DLD1 (cell line): ENCODE measurements at regions not wholly inside any gene's neighbourhood (a gene's known extent, or its start where the extent isn't known, plus 50 kb on each side); places are given as distances from the start of the nearest gene placed in this dataset.

Experiments used
- in situ Hi-C: cut with HindIII; loops from 2 replicates; pipeline ENCODE4 v1.10.0; 2017; ENCODE audit warnings: low sequenced_read_pairs

DNA sequence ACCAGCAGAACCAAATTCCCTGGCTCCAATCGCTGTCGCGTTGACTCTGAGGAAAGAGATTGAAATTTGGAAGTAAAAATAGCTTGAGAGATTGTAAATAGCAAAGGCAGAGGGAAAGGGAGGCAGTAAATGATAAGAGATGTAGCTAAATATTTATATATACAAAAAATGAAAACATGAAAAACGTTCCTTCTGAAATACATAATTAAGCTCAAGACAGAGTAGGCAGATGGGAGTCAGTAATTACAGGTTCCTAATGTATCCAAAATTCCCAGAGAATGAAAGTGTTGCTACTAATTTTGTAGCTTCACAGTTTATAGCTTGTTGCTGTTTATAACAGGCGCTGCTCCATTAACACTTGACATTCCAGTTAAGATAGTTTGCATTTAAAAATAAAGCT, 648.7 kb downstream of the KCNA4 start:
- in situ Hi-C loops: no loop called here

DNA sequence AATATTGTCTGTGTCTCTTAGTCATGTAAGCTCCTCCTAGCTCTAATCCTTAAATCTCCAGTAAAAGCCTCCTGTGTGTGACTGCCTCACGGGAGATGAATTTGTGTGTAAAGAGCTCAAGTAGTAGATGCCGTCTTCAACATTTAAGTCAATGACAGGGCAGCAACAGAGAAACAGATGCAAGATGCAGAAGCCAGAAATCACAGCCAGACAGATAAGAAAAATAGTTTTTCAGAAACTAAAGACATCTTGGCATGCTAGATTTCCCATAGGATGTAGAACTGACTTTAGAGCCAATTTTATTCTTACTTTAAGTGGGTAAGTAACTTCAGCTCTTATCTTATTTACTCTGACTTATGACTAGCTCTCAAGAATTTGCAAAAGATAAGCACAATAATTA, 652.8 kb downstream of the KCNA4 start:
- in situ Hi-C loops: no loop called here

DNA sequence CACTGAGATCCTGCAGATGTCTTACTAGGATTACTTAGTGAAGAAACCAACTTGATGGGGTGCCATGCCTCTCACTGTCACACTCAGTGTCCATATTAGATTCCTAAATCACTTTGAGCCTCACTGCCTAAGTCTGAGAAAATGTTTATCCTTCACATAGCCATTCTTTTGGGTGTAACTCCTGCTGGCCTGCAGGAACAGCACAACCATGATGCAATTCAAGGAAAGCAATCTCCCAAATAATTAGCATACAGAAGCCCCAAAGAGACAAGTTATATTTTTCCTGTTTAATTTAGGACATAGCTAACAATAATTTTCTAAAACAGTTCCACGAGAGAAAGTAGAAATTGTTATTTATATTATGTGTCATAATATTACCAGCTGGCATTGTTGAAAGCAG, 655.5 kb downstream of the KCNA4 start:
- in situ Hi-C loops: no loop called here

DNA sequence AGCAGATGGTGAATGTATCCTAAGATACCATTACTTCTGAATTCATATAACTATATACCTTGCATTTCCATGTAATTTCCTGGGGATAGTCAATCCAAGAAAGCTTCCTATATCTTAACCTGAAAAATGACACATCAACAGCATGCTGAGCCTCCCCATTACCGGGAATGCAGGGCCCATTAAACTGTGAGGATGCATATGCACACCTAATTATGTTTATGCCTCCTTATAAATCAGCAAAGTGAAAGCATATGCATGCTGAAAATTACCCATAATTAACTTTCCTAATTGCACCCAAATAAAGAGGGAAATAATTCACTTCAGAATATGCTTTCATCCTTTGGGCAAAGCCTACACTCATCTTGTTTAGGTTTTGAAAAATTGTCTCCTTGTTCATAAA, 663.0 kb downstream of the KCNA4 start:
- in situ Hi-C loops: no loop called here

DNA sequence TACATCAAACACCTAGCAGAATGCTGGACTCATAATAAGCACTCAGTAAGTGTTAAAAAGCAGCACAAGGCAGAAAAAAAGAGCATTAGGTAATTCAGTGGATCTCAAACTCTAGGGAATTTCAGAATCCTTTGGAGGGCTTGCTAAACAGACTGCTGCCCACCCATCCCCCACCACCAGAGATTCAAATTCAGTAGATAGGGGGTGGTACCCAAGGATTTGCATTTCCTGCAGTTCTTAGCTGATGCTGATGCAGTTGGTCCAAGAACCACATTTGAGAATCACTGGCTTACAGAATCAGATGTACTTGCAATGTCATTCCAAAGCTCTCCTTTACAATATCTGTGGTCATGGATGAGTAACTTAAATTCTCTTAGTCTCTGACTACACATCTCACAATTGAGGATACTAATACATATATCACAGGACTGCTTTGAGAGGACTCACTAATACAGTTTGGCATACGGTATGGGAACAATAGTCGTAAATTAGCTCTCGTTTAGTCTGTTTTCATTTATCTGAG, 664.5 kb downstream of the KCNA4 start:
- in situ Hi-C loops: no loop called here

DNA sequence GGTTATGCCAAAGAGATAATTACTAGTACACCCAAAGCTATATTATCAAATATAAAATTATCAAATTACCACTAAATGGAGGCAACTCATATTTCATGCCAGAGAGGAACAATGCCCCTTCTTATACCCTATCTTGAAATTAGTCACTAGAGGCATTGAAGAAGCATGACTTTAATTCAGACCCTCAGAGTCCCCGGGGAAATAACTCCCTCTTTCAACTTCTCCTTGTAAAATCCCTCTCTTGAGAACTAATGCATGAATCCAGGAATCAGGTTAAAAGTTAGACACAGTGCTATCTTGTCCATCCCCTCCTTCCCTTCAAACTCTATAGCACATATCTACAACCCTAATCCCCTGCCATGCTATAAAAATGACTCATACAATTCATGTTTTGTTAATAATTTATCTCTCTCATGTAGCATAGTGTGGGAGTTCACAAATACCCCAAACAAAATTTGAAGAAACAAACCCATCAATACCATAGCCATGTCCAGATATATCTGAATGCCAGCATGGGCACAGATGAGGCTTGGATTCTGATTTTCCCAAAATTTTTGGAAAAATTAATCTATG, 665.4 kb downstream of the KCNA4 start:
- in situ Hi-C loops: no loop called here

DNA sequence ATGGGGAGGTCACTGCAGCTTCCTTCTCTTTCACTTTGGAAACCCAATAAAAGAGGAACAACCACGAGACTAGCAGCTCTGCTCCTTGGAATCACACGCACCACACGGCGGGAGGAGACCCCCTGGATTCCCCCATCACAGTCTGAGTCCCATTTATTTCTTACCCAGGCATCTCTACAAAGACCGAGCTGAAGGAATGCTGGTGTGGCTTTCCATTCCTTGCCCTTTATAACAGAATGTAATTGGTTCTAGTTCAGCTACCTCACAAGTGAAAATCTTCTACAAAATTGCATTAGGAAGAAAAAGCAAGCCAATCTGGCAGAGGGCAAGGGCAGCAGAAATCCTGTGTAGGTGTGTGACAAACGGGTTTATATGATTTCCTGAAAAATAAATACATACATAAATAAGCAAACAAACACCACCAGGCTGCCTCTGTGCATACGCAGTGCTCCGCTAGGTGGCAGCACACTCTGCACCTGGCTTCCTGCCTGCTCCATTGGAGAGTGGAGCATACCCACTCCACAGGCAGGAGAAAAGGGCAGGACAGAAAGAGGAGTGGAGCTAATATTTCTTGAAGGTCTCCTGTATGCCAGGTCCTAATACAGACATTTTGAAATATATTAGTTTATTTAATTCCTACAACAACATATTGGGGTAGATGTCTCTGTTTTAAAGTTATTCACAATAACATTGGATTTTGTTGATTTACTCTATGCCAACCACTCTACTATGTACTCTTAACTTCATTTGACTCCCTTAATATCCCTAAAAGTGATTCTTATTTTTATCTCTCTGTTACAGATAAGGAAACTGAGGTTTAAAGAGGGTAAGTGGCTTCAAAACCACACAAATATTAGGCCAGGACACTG, 673.1 kb downstream of the KCNA4 start:
- in situ Hi-C loops: no loop called here

DNA sequence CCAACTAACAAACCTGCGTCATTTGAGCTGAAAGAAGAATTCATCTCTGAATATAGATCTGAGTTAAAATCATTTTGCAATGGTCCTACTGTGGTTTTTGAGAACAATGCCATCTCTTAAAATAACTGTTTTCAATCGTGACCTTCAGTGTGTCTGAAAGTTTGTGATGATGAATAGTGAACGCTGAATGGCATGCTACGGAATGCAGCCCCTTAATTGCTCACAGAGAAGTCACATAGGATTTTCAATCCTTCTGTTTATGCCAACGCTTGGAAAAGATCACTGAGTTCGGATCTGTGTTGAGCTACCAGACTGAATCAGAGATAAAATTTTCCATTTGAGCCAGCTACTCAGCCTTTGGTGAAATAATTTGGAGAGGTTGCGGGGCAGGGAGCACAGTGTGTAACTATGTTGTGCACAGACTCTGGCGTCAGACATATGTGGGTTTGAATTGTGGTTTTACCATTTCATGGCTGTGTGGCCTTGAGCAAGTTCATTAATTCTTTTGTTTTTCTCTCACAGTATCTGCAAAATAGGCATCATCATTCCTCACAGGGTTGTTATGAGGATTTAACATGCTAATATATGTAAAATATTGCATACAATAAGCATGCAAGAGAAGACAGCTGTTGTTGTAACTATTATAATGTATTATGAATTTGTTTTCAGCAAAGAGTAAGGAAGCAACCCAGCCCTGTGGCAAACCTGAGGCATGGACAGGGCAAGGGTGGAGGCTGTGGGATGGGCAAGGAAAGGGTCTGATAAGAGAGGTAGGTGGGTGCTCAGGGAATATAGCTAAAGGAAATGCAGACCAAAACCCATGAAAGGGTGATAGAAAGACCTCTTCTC, 679.9 kb downstream of the KCNA4 start:
- in situ Hi-C loops: no loop called here

DNA sequence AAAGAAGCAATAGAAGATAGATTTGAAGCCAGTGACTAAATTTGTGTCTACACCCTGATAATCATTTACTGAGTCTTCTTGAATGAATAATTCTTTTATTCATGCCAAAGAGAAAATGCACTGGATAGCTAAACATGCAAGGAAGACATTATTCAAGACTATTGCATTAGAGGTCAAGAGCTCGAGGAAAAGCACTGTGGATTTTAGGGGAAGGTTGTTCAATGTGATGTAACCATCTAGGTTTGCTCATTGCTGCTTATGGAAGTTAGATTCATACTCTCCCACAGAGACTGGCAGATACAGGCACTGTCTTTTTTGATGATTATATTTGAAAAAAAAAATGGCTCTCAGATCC, 682.1 kb downstream of the KCNA4 start:
- in situ Hi-C loops: no loop called here

DNA sequence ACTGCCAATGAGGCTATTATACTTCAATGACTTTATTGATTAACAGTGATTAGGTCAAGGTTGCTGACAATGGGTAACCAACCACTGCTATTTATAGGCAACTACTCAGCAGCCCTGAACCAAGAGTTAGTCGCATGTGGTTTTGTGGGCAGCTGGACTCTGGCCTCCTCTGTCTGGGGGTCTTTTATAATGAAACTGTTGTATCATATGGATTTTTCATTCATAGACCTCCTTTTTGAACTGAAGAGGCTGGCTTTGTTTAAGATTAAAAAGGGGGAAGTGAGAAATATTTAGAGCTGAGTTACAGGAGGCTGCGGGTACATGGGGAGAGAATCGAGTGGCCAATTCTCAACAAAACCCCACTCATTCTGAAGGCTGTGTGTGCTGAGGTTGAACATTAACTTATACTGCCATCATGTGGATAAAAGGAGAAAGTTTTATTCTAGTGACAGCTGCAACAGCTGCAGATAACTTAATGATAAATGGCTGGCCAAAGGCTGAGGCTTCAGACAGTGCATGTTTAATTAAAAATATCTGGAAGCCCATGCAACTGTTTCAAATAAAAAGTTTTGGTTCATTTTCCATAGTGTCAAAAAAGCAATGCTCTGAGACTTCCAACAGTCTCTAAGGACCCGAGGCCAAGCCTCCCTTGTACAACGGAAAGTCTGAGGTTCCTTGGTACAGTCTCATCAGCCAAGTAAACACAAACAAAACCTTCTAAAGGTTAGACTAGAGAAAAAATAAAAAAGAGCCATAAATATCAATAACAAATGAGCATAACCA, 682.6 kb downstream of the KCNA4 start:
- in situ Hi-C loops: no loop called here

DNA sequence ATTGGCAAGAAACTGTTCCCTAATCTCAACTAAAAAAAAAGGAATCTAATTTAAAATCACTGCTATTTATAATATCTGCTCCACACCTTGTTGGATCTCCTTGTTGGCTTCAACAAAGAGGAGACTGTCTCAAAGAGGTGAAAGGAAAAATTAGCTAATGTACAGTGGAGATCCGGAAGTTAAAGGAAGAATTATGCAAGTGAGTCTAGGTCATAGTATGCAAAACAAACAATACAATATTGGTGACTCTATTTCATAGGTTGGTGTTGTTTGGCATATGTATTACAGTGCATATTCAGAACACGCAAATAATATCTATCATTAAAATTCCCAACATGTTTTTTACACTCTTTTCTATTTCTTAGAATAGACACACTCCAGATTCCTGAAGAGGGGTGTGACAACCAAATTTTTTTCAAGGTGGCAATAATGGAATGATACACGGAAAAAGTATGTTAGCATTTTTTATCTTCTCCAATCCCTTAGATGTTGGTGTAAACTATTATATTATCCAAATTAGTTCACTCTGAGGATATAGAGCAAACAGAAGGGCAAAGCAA, 685.3 kb downstream of the KCNA4 start:
- in situ Hi-C loops: no loop called here

DNA sequence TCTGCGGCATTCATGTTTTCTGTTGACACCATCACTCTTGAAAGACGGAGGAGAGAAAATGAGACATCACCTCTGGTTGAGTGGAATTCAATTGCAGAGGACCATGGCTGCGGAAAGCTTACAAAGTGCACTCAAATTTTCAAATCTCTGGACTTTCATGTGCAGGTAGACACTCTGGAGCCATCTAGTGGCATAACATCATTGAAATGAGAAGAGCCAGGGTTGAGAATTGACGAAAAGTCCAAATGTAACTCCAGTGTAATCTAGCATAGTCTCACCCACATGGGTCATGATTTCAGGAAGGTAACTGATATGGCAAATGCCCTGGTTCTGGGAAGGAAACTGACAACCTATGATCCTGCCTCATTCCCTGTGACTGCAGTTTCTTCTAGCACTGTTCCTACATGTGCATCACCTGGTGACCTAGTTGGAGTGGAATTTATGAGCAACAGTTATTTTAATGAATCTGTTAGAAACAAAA, 687.8 kb downstream of the KCNA4 start:
- in situ Hi-C loops: no loop called here

DNA sequence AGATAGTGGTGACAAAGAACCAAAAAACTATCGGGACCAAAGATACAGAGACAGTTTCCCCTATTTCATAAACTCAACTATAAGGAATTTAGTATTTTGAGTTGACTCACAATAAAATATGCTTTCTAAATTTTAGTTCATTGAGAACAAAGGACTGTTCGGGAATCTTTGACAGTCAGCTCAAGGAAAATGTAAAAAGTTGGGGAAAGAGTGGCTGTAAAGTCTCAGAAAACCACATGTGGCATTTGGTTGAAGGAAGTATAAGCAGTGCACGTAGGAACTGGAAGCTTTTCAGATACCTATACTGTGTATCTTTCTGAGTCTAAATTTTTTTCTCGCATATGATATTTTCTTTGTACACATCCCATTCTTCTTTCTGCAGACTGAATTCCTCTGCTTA, 688.9 kb downstream of the KCNA4 start:
- in situ Hi-C loops: no loop called here

DNA sequence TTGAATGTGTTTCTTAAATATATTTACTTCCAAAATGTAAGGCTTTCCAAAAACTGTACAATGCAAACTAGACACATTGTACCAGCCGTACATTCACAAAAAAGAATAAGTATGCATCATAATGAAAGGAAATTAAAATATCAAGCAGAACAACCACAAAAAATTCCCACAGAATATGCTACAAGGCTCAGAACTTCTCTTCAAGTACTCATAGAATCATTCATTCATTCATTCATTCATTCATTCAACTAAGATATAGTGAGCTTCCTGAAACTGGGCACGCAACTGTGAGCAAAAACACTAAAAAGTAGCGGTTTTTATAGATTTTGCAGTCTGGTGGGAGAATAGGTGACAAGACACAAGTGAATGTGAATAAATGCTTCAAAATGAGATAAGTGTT, 690.1 kb downstream of the KCNA4 start:
- in situ Hi-C loops: no loop called here

DNA sequence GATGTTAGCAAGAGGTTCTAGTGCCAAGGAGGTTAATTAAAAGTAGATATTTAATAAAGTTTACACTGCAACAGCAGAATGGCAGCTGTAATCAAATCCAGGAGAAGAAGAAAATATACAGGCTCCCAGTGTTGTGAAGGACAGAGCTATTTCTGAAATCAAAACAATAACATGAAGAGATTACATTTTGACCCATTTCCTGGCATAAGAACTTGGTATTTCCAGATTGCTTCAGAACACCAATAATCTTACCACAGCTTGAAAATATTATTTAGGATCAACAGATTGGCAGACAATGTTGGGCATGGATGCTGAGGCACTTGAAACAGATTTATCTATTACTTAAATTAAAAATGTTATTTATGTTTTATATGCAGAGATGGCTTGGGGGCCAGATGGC, 692.5 kb downstream of the KCNA4 start:
- in situ Hi-C loops: no loop called here

DNA sequence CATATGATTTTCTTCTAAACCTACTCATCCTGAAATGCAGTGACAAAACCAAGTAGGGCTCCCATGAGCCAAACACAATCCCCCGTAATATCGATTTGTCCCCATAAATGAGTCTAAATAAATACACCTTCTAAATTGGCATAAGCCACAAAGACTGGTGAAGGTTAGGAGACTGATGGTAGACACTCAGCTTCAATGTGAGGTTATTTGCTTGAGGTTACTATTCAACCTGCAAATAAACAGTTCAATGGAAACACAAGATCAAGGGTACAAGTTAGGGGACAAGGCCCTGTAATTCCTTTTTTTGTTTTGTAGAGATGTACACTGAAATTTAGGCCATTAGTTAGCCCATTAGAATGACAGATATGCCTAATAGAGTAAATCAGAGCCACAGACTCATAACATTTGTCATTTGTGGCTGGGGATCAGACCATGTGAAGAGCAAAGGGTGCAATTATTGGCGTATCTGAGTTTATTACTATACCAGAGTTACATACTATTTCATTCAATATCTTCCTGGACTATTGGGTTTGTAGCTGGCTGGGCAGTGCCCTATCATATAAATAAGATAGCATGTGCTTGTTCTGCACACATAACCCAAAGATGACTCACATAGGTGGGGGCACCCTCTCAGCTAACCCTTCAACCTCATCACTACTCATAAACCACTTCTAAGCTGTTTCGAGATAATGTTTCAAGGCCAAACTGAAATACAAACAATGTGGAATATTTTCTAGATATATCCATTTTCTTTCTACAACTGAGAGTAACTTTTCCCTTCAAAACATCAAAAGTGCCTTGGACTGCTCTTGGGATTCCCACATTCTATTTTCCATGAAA, 695.3 kb downstream of the KCNA4 start:
- in situ Hi-C loops: no loop called here

DNA sequence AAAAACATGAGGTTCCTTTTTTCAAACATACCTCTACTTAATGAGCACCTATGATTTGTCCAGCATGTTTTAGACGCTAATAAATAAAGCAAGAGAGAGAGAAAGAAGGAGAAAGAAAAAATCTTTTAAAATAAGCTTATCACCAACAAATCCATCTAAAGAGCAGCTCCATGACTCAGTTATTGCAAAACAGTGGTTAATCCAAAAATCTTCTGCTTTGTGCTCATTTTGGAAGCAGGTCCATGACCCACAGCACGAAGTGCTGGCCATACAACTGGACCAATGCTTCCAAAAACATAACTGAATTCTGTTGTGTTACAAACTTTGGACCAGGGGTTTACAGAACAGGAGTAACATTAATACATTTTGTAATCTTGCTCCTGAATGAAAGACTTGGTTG, 696.6 kb downstream of the KCNA4 start:
- in situ Hi-C loops: no loop called here

DNA sequence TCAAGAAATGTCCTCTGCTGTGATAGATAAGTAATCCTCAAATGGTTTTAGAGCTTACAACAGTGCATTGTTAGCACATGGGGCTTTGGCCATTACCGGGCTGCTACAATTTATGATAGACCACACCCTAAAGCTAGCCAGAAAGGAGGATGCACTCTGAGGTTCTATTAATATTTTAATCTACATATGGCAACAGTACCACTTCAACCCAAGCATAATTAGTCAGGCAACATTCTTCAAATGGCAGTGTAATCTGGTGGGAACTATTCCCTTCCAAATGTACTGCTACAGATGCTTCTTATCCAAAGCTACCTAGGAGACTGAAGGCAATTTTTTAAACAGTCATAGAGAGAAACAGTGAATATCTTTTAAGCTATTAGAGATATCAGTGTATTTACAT, 697.6 kb downstream of the KCNA4 start:
- in situ Hi-C loops: no loop called here

DNA sequence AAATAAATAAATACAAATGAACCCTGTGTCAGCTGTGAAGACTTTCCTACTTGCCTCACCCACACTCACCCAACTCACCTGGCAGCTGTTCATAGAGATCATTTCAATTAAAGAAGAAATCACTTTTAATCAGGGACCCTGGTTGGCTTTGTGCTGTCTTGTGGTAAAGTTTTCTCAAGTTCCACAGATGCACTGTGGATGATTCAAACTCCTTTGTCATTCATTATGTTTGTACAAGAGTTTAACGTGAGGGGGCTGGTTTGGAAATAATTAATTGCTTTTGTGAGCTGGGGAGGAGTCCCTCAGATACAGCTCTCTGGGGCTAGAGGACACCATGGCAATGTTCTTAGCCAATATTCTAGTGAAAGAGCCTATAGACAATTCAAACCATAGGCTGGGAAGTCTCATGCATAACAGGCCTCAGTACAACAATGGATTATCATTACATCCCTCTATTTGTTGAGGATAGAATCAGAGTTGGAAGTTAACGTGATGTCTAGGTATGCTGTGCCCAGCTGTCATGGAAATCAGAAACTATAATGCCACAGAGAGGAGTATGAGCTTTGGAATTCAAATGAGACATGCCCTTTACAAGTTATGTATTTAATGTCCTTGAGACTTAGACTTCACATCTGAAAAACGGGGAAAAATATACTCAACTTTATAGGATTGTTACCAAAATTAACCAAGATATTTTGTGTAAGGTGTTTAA, 698.5 kb downstream of the KCNA4 start:
- in situ Hi-C loops: no loop called here
